ENCODE measurements at regions not wholly inside any gene's neighbourhood (a gene's known extent, or its start where the extent isn't known, plus 50 kb on each side); places are given as distances from the start of the nearest gene placed in this dataset.
"Not testable (repeated sequence)": the region's sequence is repeated elsewhere in the genome, so short reads cannot be mapped to it uniquely, and the experiment has no call there.

GRCh38 chr5:84450617-84451414, 66.1 kb upstream of the EDIL3 start:
- no peak overlapping the region for H3K4me3 ChIP-seq (ENCODE audit: control insufficient read depth, low read depth, low read length)
- peak; percentile 46 for TF ChIP-seq CTCF (IDR thresholded peaks at IDR 0.05; ENCODE audit: control insufficient read depth, insufficient read depth, low read depth, low read length, missing control alignments)
- DNase-seq (ENCODE audit: low read depth) = no peak

- DNase-seq (ENCODE audit: low read depth) = peak; percentile 10
- H3K4me3 ChIP-seq (ENCODE audit: control insufficient read depth, low read depth, low read length) = no peak overlapping the region
- TF ChIP-seq CTCF (IDR thresholded peaks at IDR 0.05; ENCODE audit: control insufficient read depth, insufficient read depth, low read depth, low read length, missing control alignments) = no peak
These were observed 60.5 kb upstream of the EDIL3 start for GRCh38 chr5:84445049-84445685.

GRCh38 chr5:84438456-84438855, 53.8 kb upstream of the EDIL3 start:
- DNase-seq (ENCODE audit: low read depth) = no peak
- H3K4me3 ChIP-seq (ENCODE audit: control insufficient read depth, low read depth, low read length) = no peak overlapping the region
- no peak for TF ChIP-seq CTCF (IDR thresholded peaks at IDR 0.05; ENCODE audit: control insufficient read depth, insufficient read depth, low read depth, low read length, missing control alignments)

- peak; percentile 49 for DNase-seq (ENCODE audit: low read depth)
- TF ChIP-seq CTCF (IDR thresholded peaks at IDR 0.05; ENCODE audit: control insufficient read depth, insufficient read depth, low read depth, low read length, missing control alignments) = no peak
- H3K4me3 ChIP-seq (ENCODE audit: control insufficient read depth, low read depth, low read length) = no peak overlapping the region
These were observed 53.1 kb upstream of the EDIL3 start for GRCh38 chr5:84437673-84438315.

- no peak overlapping the region for H3K4me3 ChIP-seq (ENCODE audit: control insufficient read depth, low read depth, low read length)
- DNase-seq (ENCODE audit: low read depth) = no peak
- TF ChIP-seq CTCF (IDR thresholded peaks at IDR 0.05; ENCODE audit: control insufficient read depth, insufficient read depth, low read depth, low read length, missing control alignments) = no peak
These were observed 52.2 kb upstream of the EDIL3 start for GRCh38 chr5:84436866-84437265.

GRCh38 chr5:84435861-84436346, 51.2 kb upstream of the EDIL3 start:
- DNase-seq (ENCODE audit: low read depth); H3K4me3 ChIP-seq (ENCODE audit: control insufficient read depth, low read depth, low read length): not testable (repeated sequence)
